ENCODE measurements at regions not wholly inside any gene's neighbourhood (a gene's known extent, or its start where the extent isn't known, plus 50 kb on each side); places are given as distances from the start of the nearest gene placed in this dataset.

DNA sequence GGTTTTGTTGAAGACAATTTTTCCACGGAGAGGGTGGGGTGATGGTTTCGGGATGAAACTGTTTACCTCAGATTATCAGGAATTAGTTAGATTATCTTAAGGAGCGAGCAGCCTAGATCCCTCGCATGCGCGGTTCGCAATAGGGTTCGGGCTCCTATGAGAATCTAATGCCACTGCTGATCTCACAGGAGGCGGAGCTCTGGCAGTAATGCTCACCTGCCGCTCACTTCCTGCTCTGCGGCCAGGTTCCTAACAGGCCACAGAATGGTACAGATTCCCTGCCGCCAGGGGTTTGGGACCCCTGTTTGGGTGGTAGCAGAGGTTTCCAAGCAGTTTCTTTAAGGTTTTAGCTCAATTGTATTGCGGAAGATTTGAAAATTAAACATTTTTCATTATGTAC is 439.8 kb upstream of the OR4E1 start:
- TF ChIP-seq, protein P1, sequence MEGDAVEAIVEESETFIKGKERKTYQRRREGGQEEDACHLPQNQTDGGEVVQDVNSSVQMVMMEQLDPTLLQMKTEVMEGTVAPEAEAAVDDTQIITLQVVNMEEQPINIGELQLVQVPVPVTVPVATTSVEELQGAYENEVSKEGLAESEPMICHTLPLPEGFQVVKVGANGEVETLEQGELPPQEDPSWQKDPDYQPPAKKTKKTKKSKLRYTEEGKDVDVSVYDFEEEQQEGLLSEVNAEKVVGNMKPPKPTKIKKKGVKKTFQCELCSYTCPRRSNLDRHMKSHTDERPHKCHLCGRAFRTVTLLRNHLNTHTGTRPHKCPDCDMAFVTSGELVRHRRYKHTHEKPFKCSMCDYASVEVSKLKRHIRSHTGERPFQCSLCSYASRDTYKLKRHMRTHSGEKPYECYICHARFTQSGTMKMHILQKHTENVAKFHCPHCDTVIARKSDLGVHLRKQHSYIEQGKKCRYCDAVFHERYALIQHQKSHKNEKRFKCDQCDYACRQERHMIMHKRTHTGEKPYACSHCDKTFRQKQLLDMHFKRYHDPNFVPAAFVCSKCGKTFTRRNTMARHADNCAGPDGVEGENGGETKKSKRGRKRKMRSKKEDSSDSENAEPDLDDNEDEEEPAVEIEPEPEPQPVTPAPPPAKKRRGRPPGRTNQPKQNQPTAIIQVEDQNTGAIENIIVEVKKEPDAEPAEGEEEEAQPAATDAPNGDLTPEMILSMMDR (IDR thresholded peaks at IDR 0.05) = no peak
- no peak for TF ChIP-seq POLR2A (IDR thresholded peaks at IDR 0.05)
- no peak for TF ChIP-seq EP300 (IDR thresholded peaks at IDR 0.05)

Data from upper lobe of left lung (tissue), 4 donors.